OCI-LY3 (cell line): ENCODE measurements at regions not wholly inside any gene's neighbourhood (a gene's known extent, or its start where the extent isn't known, plus 50 kb on each side); places are given as distances from the start of the nearest gene placed in this dataset.

Source experiments
- EZH2phosphoT487 ChIP-seq: fragments of 200-600 bp; shearing (Covaris generic); IDR thresholded peaks from 2 replicates; pipeline ENCODE4 v1.6.1; 2018; ENCODE audit warnings: antibody characterized with exemption, mixed run types, low read depth
- TF ChIP-seq, protein P1 (sequence below): fragments of 200-600, 300-600 bp; sonication (generic); IDR thresholded peaks from 2 replicates; pipeline ENCODE4 v1.5.1; 2014; ENCODE audit warnings: antibody characterized with exemption, low read length, low read depth

DNA sequence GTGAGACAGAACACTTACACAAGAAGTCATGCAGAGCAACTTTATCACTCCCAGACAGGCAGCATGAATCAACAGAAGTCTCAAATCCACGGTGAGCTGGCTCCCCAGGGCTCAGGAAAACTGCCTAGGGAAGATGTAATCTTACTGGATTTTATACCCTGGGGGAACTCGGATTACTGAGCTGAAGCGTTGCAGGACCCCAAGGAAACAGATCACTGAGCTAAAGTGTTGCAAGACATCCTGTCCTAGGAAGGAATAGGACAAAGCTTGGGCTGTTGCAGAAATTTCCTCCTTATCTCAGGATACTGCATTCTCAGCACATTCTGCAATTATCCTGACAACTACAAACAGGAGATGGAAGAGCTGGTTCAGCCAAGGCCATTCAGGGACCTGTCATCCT lies 224.8 kb downstream of the TFAP2A start:
- TF ChIP-seq, protein P1, sequence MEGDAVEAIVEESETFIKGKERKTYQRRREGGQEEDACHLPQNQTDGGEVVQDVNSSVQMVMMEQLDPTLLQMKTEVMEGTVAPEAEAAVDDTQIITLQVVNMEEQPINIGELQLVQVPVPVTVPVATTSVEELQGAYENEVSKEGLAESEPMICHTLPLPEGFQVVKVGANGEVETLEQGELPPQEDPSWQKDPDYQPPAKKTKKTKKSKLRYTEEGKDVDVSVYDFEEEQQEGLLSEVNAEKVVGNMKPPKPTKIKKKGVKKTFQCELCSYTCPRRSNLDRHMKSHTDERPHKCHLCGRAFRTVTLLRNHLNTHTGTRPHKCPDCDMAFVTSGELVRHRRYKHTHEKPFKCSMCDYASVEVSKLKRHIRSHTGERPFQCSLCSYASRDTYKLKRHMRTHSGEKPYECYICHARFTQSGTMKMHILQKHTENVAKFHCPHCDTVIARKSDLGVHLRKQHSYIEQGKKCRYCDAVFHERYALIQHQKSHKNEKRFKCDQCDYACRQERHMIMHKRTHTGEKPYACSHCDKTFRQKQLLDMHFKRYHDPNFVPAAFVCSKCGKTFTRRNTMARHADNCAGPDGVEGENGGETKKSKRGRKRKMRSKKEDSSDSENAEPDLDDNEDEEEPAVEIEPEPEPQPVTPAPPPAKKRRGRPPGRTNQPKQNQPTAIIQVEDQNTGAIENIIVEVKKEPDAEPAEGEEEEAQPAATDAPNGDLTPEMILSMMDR, result no peak
- no peak for TF ChIP-seq EZH2phosphoT487
